SK-N-MC (cell line): ENCODE measurements at regions not wholly inside any gene's neighbourhood (a gene's known extent, or its start where the extent isn't known, plus 50 kb on each side); places are given as distances from the start of the nearest gene placed in this dataset.

Experiments used
- DNase-seq: peaks from one replicate; pipeline ENCODE4 v3.0.0-alpha.2; 2011; ENCODE audit warnings: low read depth, low spot score
- H3K27ac ChIP-seq: fragments of 200-600 bp; sonication (generic); 2 replicates; pipeline ENCODE4 v1.5.1; 2016; ENCODE audit warnings: mixed run types
- H3K36me3 ChIP-seq: fragments of 200-600 bp; sonication (generic); 2 replicates; pipeline ENCODE4 v1.6.1; 2017; ENCODE audit warnings: antibody characterized with exemption, low read length, mixed read lengths; ENCODE audit not compliant: insufficient read depth
- H3K4me3 ChIP-seq: fragments of 200-600 bp; sonication (generic); 2 replicates; pipeline ENCODE4 v1.5.1; 2016
- H3K9ac ChIP-seq: fragments of 200-600 bp; sonication (generic); 2 replicates; pipeline ENCODE4 v1.8.0; 2017; ENCODE audit warnings: mixed run types, mixed read lengths; ENCODE audit not compliant: insufficient read length
- H3K9me3 ChIP-seq: fragments of 200-600 bp; sonication (generic); 2 replicates; pipeline ENCODE4 v1.6.1; 2017; ENCODE audit warnings: low read depth, mild to moderate bottlenecking, antibody characterized with exemption, low read length, moderate library complexity, mixed read lengths
- EZH2 ChIP-seq: fragments of 200-600 bp; sonication (generic); IDR thresholded peaks from one replicate; pipeline ENCODE4 v1.6.1; 2017; ENCODE audit warnings: antibody characterized with exemption
- FOXP2 ChIP-seq: optimal IDR thresholded peaks from 2 replicates; pipeline ENCODE3; 2011; ENCODE audit warnings: mild to moderate bottlenecking, moderate library complexity; ENCODE audit not compliant: insufficient read depth; ENCODE audit errors: extremely low read length, control extremely low read depth
- POLR2AphosphoS5 ChIP-seq: IDR thresholded peaks from 2 replicates; pipeline ENCODE4 v1.6.1; 2012; ENCODE audit warnings: mild to moderate bottlenecking, low read depth, low read length, borderline replicate concordance

DNA sequence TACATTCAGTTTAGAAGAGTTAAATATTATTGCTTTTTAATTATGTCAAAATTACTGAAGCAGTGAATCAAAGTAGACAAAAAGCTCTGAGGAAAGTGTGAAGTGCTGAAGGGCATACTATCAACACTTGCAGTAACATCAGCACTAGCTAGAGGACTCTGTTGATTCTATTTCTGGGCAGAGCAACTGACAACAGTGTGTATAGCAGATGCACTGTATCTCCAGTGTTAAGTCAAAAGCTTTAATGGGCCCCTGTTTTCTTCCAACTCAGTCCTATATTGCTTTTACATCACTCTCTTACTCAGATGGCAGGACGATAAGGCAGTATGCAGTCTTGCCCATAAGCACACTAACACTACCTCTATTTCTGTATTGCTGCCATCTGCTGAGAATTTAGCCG is 435.2 kb upstream of the AMOT start:
- no peak overlapping the region for H3K4me3 ChIP-seq
- no peak for DNase-seq
- no peaks in the 10 kb centered on the region for H3K36me3 ChIP-seq
- H3K9ac ChIP-seq = no peak overlapping the region
- no peak for TF ChIP-seq FOXP2
- TF ChIP-seq POLR2AphosphoS5 = no peak
- no peak for TF ChIP-seq EZH2
- no peak overlapping the region for H3K27ac ChIP-seq
- no peaks in the 10 kb centered on the region for H3K9me3 ChIP-seq

DNA sequence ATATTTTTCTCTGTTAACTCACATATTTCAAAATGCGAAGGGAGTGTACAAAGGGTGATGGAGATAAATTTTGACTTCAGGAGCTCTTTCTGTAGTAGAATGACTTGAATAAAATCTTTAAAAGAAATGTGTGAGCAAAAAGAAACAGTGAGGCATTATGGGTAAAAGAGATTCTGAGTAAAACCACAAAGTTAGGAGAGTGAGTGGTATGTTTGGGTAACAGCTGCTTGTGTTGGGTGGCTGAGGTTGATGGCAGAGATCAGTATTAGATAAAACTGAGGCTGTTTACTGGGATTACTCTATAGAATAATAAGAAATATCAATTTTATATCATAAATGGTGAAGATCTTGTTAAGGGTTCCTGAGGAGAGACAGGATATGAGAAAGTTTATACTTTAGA is 434.2 kb upstream of the AMOT start:
- Histone ChIP-seq H3K27ac (no peak overlapping the region), H3K9me3 (no peaks in the 10 kb centered on the region), H3K9ac (no peak overlapping the region), H3K36me3 (no peaks in the 10 kb centered on the region), H3K4me3 (no peak overlapping the region)
- DNase-seq = no peak
- TF ChIP-seq POLR2AphosphoS5 = no peak
- TF ChIP-seq EZH2 = no peak
- no peak for TF ChIP-seq FOXP2

GRCh38 chrX:113274345-113274744 is 433.7 kb upstream of the AMOT start:
- Histone ChIP-seq H3K9me3 (no peaks in the 10 kb centered on the region), H3K27ac (no peak overlapping the region), H3K9ac (no peak overlapping the region), H3K4me3 (no peak overlapping the region), H3K36me3 (no peaks in the 10 kb centered on the region)
- no peak for DNase-seq
- TF ChIP-seq FOXP2 (no peak), EZH2 (no peak), POLR2AphosphoS5 (no peak)

DNA sequence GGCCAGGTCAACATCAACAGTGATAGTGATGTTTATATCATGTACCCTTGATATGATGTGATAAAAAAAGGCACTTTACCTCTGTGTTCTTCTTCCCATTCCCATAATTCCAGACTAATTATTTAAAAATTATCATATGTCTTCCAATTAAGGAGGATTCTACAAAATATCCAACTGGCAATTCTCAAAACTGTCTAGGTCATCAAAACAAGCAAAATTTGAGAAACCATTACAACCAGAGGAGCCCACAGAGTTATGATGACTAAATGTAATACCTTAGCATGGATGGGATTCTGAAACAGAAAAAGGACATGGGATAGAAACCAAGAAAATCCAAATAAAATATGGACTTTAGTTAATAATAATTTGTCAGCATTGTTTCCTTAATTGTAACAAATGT is 428.6 kb upstream of the AMOT start:
- H3K36me3 ChIP-seq = no peaks in the 10 kb centered on the region
- H3K4me3 ChIP-seq = no peak overlapping the region
- H3K27ac ChIP-seq = no peak overlapping the region
- H3K9me3 ChIP-seq = no peaks in the 10 kb centered on the region
- DNase-seq = no peak
- TF ChIP-seq POLR2AphosphoS5 (no peak), EZH2 (no peak), FOXP2 (no peak)
- no peak overlapping the region for H3K9ac ChIP-seq

DNA sequence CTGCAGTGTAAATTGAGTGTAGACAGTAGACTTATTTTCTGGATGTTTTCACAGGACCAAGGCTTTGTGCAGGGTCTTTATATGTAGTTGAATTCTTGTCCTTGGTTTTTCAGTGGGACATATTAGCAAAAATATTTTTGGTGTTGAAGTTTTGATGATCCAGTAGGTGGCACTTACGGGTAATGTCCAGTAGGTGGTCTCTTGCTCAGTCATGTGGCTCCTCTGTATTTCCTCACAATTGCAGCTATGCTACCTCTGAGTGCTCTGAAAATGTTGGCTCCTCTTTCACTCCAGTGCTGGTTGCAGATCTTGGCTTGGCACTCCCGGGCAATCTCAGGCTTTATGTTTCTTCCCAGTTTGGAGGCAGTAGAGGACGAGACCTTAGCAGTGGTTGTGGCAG is 419.8 kb upstream of the AMOT start:
- Histone ChIP-seq H3K9me3 (no peaks in the 10 kb centered on the region), H3K9ac (no peak overlapping the region), H3K4me3 (no peak overlapping the region), H3K36me3 (no peaks in the 10 kb centered on the region), H3K27ac (no peak overlapping the region)
- TF ChIP-seq FOXP2 (no peak), EZH2 (no peak), POLR2AphosphoS5 (no peak)
- no peak for DNase-seq

DNA sequence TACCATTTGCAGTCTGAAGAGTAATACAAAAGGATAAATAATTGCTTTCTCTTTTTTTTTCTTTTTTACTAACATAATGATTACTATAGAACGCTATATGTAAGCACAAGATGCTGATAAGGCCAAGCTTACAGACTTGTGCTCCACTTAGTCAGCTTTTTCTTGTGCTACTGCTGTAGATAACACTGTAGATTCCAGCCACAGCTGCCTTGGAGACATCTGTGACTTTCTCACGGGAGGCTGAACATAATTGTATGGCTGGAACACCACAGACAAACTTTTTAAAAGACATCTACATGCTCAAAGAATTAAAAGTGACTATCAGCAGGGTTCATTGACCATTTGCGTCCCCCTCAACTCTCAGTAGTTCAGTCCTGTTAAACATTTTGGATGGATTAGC is 381.7 kb upstream of the AMOT start:
- no peaks in the 10 kb centered on the region for H3K9me3 ChIP-seq
- no peaks in the 10 kb centered on the region for H3K36me3 ChIP-seq
- H3K27ac ChIP-seq = no peak overlapping the region
- no peak overlapping the region for H3K4me3 ChIP-seq
- H3K9ac ChIP-seq = no peak overlapping the region
- no peak for TF ChIP-seq FOXP2
- no peak for TF ChIP-seq EZH2
- TF ChIP-seq POLR2AphosphoS5 = no peak
- no peak for DNase-seq

DNA sequence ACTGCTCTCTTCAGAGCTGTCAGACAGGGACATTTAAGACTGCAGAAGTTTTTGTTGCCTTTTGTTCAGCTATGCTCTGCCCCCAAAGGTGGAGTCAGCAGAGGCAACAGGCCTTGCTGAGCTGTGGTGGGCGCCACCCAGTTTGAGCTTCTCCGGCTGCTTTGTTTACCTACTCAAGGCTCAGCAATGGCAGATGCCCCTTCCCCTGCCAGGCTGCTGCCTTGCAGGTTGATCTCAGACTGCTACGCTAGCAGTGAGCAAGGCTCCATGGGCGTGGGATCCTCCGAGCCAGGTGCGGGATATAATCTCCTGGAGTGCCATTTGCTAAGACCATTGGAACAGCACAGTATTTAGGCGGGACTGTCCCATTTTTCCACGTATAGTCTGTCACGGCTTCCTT is 371.4 kb upstream of the AMOT start:
- no peak overlapping the region for H3K27ac ChIP-seq
- no peaks in the 10 kb centered on the region for H3K9me3 ChIP-seq
- H3K4me3 ChIP-seq = no peak overlapping the region
- no peak overlapping the region for H3K9ac ChIP-seq
- H3K36me3 ChIP-seq = no peaks in the 10 kb centered on the region
- DNase-seq = no peak
- TF ChIP-seq EZH2 (no peak), FOXP2 (no peak), POLR2AphosphoS5 (no peak)

GRCh38 chrX:113202601-113203000 is 362.0 kb upstream of the AMOT start:
- H3K4me3 ChIP-seq = no peak overlapping the region
- TF ChIP-seq FOXP2 = no peak
- no peak for TF ChIP-seq EZH2
- TF ChIP-seq POLR2AphosphoS5 = no peak
- no peak overlapping the region for H3K27ac ChIP-seq
- no peaks in the 10 kb centered on the region for H3K9me3 ChIP-seq
- H3K36me3 ChIP-seq = no peaks in the 10 kb centered on the region
- DNase-seq = no peak
- H3K9ac ChIP-seq = no peak overlapping the region

DNA sequence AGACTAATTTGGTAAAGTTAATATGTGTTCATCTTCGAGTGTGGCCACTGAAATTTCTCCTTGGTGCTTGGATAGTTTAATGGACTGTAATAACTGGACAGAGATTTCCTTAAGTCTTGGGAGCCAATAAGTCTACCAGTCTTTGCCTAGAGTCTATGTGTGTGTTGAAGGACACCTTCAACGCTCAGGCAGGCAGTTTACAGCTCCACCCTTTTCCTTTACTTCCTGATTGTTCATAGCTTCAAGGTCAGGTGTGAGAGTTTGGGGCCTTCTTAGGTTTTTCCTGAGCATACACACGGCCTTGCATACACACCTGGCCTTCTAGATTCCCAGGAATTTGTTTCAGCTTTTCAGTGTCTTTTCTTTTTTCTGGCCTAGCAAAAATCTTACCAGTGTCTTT is 355.3 kb upstream of the AMOT start:
- no peak for DNase-seq
- Histone ChIP-seq H3K9me3 (no peaks in the 10 kb centered on the region), H3K27ac (no peak overlapping the region), H3K4me3 (no peak overlapping the region), H3K36me3 (no peaks in the 10 kb centered on the region), H3K9ac (no peak overlapping the region)
- no peak for TF ChIP-seq EZH2
- TF ChIP-seq FOXP2 = no peak
- no peak for TF ChIP-seq POLR2AphosphoS5
